Kidney epithelial cell (primary cell): ENCODE measurements at regions not wholly inside any gene's neighbourhood (a gene's known extent, or its start where the extent isn't known, plus 50 kb on each side); places are given as distances from the start of the nearest gene placed in this dataset.

Experiments
- DNase-seq: peaks from one replicate; pipeline ENCODE4 v3.0.0-alpha.2; 2010; ENCODE audit warnings: low read depth
- H3K27me3 ChIP-seq: 2 replicates; pipeline ENCODE4 v1.6.0; 2011; ENCODE audit warnings: low read length; ENCODE audit not compliant: control insufficient read depth, insufficient read depth
- H3K36me3 ChIP-seq: 2 replicates; pipeline ENCODE4 v1.5.1; 2011; ENCODE audit warnings: low read length; ENCODE audit not compliant: control insufficient read depth, insufficient read depth
- H3K4me3 ChIP-seq: 2 replicates; pipeline ENCODE4 v1.5.1; 2011; ENCODE audit warnings: low read depth, mild to moderate bottlenecking, control low read depth, low read length
- TF ChIP-seq, protein P1 (sequence below): IDR thresholded peaks from 2 replicates; pipeline ENCODE4 v1.5.1; 2011; ENCODE audit warnings: mild to moderate bottlenecking, moderate library complexity, low read length, control low read depth, inconsistent platforms; ENCODE audit not compliant: insufficient read depth, poor library complexity, severe bottlenecking

DNA sequence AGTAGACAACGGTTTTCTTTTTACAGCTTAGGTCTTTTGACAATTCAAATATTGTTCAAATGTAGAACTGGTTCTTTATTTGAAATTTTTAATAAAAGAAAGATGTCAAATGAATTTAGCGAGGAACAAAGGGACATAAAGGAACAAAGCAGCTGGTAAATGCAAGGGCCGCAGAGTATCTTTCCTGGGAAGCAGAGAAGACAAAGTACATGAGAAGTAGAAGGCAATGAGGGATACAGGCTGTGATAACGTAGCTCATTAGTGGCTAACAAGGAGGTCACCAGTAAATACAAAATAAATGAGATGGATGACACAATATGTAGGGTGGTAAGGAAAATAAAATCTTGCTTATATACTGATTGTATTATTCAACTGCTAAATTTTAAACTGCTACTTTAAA lies 762.8 kb downstream of the VGLL3 start:
- TF ChIP-seq, protein P1, sequence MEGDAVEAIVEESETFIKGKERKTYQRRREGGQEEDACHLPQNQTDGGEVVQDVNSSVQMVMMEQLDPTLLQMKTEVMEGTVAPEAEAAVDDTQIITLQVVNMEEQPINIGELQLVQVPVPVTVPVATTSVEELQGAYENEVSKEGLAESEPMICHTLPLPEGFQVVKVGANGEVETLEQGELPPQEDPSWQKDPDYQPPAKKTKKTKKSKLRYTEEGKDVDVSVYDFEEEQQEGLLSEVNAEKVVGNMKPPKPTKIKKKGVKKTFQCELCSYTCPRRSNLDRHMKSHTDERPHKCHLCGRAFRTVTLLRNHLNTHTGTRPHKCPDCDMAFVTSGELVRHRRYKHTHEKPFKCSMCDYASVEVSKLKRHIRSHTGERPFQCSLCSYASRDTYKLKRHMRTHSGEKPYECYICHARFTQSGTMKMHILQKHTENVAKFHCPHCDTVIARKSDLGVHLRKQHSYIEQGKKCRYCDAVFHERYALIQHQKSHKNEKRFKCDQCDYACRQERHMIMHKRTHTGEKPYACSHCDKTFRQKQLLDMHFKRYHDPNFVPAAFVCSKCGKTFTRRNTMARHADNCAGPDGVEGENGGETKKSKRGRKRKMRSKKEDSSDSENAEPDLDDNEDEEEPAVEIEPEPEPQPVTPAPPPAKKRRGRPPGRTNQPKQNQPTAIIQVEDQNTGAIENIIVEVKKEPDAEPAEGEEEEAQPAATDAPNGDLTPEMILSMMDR: no peak
- Histone ChIP-seq H3K36me3 (no peaks in the 10 kb centered on the region), H3K27me3 (no peaks in the 10 kb centered on the region), H3K4me3 (no peak overlapping the region)
- DNase-seq: no peak

DNA sequence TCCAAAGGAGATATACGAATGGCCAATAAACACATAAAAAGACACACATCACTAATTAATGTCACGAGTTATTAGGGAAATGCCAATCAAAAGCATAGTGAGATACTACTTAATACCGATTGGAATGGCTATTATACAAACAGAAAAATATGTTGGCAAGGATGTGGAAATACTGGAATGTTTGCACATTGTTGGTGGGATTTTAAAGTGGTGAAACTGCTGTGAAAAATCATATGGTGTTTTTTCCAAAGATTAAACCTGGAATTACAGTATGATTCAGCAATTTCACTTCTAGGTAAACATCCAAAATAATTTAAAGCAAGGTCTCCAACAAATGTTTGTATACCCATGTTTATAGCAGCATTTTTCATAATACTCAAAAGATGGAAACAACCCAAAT lies 765.5 kb downstream of the VGLL3 start:
- Histone ChIP-seq H3K36me3 (no peaks in the 10 kb centered on the region), H3K27me3 (no peaks in the 10 kb centered on the region), H3K4me3 (no peak overlapping the region)
- TF ChIP-seq, protein P1: no peak
- DNase-seq: no peak

DNA sequence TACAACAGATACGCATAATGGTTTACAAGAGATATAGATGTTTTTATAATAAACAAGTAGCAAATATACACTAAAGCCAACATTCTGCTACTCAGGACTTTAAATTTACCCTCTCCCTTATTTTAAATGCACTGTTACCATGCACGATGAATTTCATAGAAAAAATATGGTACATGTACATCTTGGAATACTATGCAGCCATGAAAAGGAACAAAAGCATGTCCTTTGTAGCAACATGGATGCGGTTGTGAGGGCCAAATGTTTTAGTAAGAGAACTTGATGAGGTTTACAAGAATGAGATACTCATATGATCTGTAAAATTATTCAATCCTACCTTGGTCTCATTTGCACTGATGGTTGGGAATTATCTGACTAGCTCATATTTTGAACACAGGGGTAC lies 769.3 kb downstream of the VGLL3 start:
- H3K4me3 ChIP-seq: no peak overlapping the region
- TF ChIP-seq, protein P1: no peak
- no peaks in the 10 kb centered on the region for H3K27me3 ChIP-seq
- no peak for DNase-seq
- no peaks in the 10 kb centered on the region for H3K36me3 ChIP-seq

DNA sequence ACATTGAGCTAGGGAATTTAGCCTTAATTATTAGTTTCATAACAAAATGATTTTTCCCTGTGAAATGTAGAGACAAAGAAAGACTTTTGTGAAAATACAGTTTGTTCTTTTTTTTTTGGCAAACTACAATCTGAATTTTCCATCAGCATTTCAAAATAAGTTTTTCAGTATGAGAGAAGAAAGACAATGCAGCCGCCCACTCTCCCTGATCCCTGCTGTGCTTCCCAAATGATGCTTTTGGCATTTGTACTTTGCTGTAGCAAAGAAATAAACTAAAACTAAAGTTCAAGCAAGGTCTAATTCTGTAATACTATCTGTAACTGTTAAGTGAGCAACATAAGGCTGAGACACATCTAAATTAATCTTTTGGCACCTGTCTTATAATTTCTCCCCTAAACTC lies 782.2 kb downstream of the VGLL3 start:
- Histone ChIP-seq H3K4me3 (no peak overlapping the region), H3K36me3 (no peaks in the 10 kb centered on the region), H3K27me3 (no peaks in the 10 kb centered on the region)
- no peak for DNase-seq
- TF ChIP-seq, protein P1: no peak

DNA sequence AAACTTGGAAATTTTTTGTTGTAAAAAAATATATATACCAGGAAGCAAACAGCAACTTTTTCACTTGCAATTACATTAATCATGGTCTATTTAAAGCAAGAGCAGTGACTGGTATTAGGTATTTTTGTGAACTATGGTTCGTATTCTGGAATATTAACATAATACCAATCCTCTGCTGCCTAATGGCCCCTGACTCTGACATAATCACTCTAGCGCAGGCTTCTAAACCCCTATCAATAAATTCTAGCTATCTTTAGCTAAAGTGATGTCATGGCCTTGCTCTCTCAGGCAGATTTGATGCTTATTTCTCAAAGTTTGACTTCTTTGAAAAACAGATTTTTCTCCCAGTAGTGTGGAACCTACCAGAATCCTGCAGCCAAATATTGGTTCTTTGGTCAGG lies 808.3 kb downstream of the VGLL3 start:
- Histone ChIP-seq H3K4me3 (no peak overlapping the region), H3K27me3 (no peaks in the 10 kb centered on the region), H3K36me3 (no peaks in the 10 kb centered on the region)
- no peak for DNase-seq
- TF ChIP-seq, protein P1: no peak

DNA sequence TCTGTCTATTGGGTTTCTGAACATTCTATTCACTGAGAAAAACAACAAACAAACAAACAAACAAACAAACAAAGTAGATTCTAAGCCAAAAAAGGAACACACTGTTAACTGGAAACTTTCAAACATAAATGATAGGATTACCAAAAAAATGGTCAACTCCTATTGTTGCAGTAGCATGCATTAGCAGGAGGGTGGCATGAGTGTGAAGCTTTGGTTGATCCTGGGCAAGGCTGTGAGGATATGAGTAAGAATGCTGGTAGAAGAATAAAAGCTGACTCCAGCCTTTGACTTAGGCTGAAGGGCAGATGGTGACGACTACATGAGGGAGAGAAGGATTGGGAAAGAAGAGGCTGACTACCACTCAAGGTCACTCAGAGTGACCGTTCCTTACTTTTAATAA lies 810.3 kb downstream of the VGLL3 start:
- TF ChIP-seq, protein P1: peak; percentile 33
- Histone ChIP-seq H3K27me3 (no peaks in the 10 kb centered on the region), H3K36me3 (no peaks in the 10 kb centered on the region), H3K4me3 (no peak overlapping the region)
- no peak for DNase-seq
